Adrenal gland (tissue), 5 donors: ENCODE measurements at regions not wholly inside any gene's neighbourhood (a gene's known extent, or its start where the extent isn't known, plus 50 kb on each side); places are given as distances from the start of the nearest gene placed in this dataset.

Source experiments
- POLR2A ChIP-seq, 2 donors: fragments of 450-650 bp; IDR thresholded peaks; one replicate each; pipeline ENCODE4 v1.6.1; 2017; ENCODE audit warnings: antibody characterized with exemption in 2 of 2, mild to moderate bottlenecking in 2 of 2, moderate library complexity in 1 of 2
- TF ChIP-seq, protein P1 (sequence below), 6 experiments: fragments of 450-650 bp in 4 of 6; fragments of 200-600 bp in 2 of 6; sonication (generic) in 1 of 6; IDR thresholded peaks; 1 replicate in 5 of 6; 2 replicates in 1 of 6; pipeline versions ENCODE4 v1.5.1 to v1.8.0; 2016 to 2021; ENCODE audit warnings: antibody characterized with exemption in 6 of 6, mild to moderate bottlenecking in 2 of 6, moderate library complexity in 1 of 6
- donor health status: DM: no; HTN: no; CAD: no.

- TF ChIP-seq, protein P1, sequence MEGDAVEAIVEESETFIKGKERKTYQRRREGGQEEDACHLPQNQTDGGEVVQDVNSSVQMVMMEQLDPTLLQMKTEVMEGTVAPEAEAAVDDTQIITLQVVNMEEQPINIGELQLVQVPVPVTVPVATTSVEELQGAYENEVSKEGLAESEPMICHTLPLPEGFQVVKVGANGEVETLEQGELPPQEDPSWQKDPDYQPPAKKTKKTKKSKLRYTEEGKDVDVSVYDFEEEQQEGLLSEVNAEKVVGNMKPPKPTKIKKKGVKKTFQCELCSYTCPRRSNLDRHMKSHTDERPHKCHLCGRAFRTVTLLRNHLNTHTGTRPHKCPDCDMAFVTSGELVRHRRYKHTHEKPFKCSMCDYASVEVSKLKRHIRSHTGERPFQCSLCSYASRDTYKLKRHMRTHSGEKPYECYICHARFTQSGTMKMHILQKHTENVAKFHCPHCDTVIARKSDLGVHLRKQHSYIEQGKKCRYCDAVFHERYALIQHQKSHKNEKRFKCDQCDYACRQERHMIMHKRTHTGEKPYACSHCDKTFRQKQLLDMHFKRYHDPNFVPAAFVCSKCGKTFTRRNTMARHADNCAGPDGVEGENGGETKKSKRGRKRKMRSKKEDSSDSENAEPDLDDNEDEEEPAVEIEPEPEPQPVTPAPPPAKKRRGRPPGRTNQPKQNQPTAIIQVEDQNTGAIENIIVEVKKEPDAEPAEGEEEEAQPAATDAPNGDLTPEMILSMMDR (IDR thresholded peaks at IDR 0.05), result no peak
- TF ChIP-seq POLR2A (IDR thresholded peaks at IDR 0.05), result no peak
Observed at GRCh38 chr16:6574146-6574545, 758.5 kb upstream of the RBFOX1 start.
